GM19238 (cell line): ENCODE measurements at regions not wholly inside any gene's neighbourhood (a gene's known extent, or its start where the extent isn't known, plus 50 kb on each side); places are given as distances from the start of the nearest gene placed in this dataset.
"Not testable (repeated sequence)": the region's sequence is repeated elsewhere in the genome, so short reads cannot be mapped to it uniquely, and the experiment has no call there.

Experiments
- DNase-seq: peaks from one replicate; pipeline ENCODE4 v3.0.0; 2011; ENCODE audit warnings: low spot score; ENCODE audit not compliant: insufficient read length

- no peak for DNase-seq
Observed at GRCh38 chr14:27557445-27557844, 959.6 kb upstream of the NOVA1 start.

- no peak for DNase-seq
Observed at GRCh38 chr14:27559848-27560247, 962.0 kb upstream of the NOVA1 start.

- DNase-seq = no peak
Observed at GRCh38 chr14:27566843-27567382, 969.1 kb upstream of the NOVA1 start.

- DNase-seq = no peak
Observed at GRCh38 chr14:27573018-27573417, 975.2 kb upstream of the NOVA1 start.

- no peak for DNase-seq
Observed at GRCh38 chr14:27587103-27587502, 989.3 kb upstream of the NOVA1 start.

GRCh38 chr14:27605282-27605681 is 1007.4 kb upstream of the NOVA1 start:
- DNase-seq = no peak

- no peak for DNase-seq
Observed at GRCh38 chr14:27608377-27608776, 1010.5 kb upstream of the NOVA1 start.

GRCh38 chr14:27612121-27612520 is 1014.3 kb upstream of the NOVA1 start:
- no peak for DNase-seq

GRCh38 chr14:27613102-27613501 is 1015.3 kb upstream of the NOVA1 start:
- DNase-seq = no peak

GRCh38 chr14:27623782-27624181 is 1025.9 kb upstream of the NOVA1 start:
- no peak for DNase-seq

- DNase-seq = no peak
Observed at GRCh38 chr14:27634056-27634970, 1036.5 kb upstream of the NOVA1 start.

GRCh38 chr14:27640688-27641087 is 1042.9 kb upstream of the NOVA1 start:
- not testable (repeated sequence) for DNase-seq

- DNase-seq = no peak
Observed at GRCh38 chr14:27642251-27642866, 1044.5 kb upstream of the NOVA1 start.

- no peak for DNase-seq
Observed at GRCh38 chr14:27660683-27661082, 1062.8 kb upstream of the NOVA1 start.

GRCh38 chr14:27668531-27668930 is 1070.7 kb upstream of the NOVA1 start:
- no peak for DNase-seq

- DNase-seq = no peak
Observed at GRCh38 chr14:27672047-27672446, 1074.2 kb upstream of the NOVA1 start.

- DNase-seq = not testable (repeated sequence)
Observed at GRCh38 chr14:27672811-27673737, 1075.2 kb upstream of the NOVA1 start.

GRCh38 chr14:27686137-27686536 is 1080.5 kb upstream of the FOXG1 start:
- no peak for DNase-seq

- DNase-seq = no peak
Observed at GRCh38 chr14:27688841-27689444, 1077.6 kb upstream of the FOXG1 start.

- DNase-seq = no peak
Observed at GRCh38 chr14:27712364-27712763, 1054.2 kb upstream of the FOXG1 start.

GRCh38 chr14:27715561-27715960 is 1051.0 kb upstream of the FOXG1 start:
- DNase-seq = no peak
